NCI-H345 treated with DMSO at 0.1 percent for 48 hours (cell line): ENCODE measurements at regions not wholly inside any gene's neighbourhood (a gene's known extent, or its start where the extent isn't known, plus 50 kb on each side); places are given as distances from the start of the nearest gene placed in this dataset.
"Not testable (repeated sequence)": the region's sequence is repeated elsewhere in the genome, so short reads cannot be mapped to it uniquely, and the experiment has no call there.

ENCODE experiments used
- DNase-seq: peaks from one replicate; lab custom pipeline; 2025; ENCODE audit not compliant: unreplicated experiment; lab: John Stamatoyannopoulos, UW

- DNase-seq = no peak
Measured at GRCh38 chr7:96562458-96562857, 147.2 kb downstream of the SEM1 start.

GRCh38 chr7:96561892-96562291 lies 147.8 kb downstream of the SEM1 start:
- no peak for DNase-seq

GRCh38 chr7:96558530-96558929 lies 151.1 kb downstream of the SEM1 start:
- no peak for DNase-seq

- DNase-seq = no peak
Measured at GRCh38 chr7:96558093-96558492, 151.6 kb downstream of the SEM1 start.

GRCh38 chr7:96557598-96557997 lies 152.0 kb downstream of the SEM1 start:
- DNase-seq = not testable (repeated sequence)

- DNase-seq = peak; percentile 69
Measured at GRCh38 chr7:96548664-96549063, 161.0 kb downstream of the SEM1 start.

GRCh38 chr7:96547371-96547811 lies 162.3 kb downstream of the SEM1 start:
- peak; percentile 11 for DNase-seq

GRCh38 chr7:96546426-96546825 lies 163.2 kb downstream of the SEM1 start:
- DNase-seq = no peak

- no peak for DNase-seq
Measured at GRCh38 chr7:96539471-96539870, 170.2 kb downstream of the SEM1 start.

- DNase-seq = no peak
Measured at GRCh38 chr7:96538632-96539031, 171.0 kb downstream of the SEM1 start.

GRCh38 chr7:96534221-96534620 lies 175.4 kb downstream of the SEM1 start:
- no peak for DNase-seq

- no peak for DNase-seq
Measured at GRCh38 chr7:96532428-96532935, 177.2 kb downstream of the SEM1 start.

GRCh38 chr7:96531331-96531730 lies 178.3 kb downstream of the SEM1 start:
- DNase-seq = no peak

- no peak for DNase-seq
Measured at GRCh38 chr7:96530786-96531185, 178.9 kb downstream of the SEM1 start.

GRCh38 chr7:96527133-96527827 lies 182.4 kb downstream of the SEM1 start:
- no peak for DNase-seq

- no peak for DNase-seq
Measured at GRCh38 chr7:96526496-96526895, 183.2 kb downstream of the SEM1 start.

GRCh38 chr7:96521068-96521894 lies 188.4 kb downstream of the SEM1 start:
- DNase-seq = no peak

GRCh38 chr7:96508371-96508770 lies 186.5 kb upstream of the SLC25A13 start:
- no peak for DNase-seq

- DNase-seq = no peak
Measured at GRCh38 chr7:96503597-96503996, 181.7 kb upstream of the SLC25A13 start.

GRCh38 chr7:96501318-96501717 lies 179.4 kb upstream of the SLC25A13 start:
- no peak for DNase-seq

- DNase-seq = no peak
Measured at GRCh38 chr7:96499532-96499931, 177.6 kb upstream of the SLC25A13 start.

- no peak for DNase-seq
Measured at GRCh38 chr7:96497567-96497966, 175.7 kb upstream of the SLC25A13 start.
